Neural crest cell (in vitro differentiated cells): ENCODE measurements at regions not wholly inside any gene's neighbourhood (a gene's known extent, or its start where the extent isn't known, plus 50 kb on each side); places are given as distances from the start of the nearest gene placed in this dataset.

Experiments used
- DNase-seq: peaks from one replicate; pipeline ENCODE4 v3.0.0; 2021; ENCODE audit warnings: low read depth, mixed read lengths, low spot score
- H3K27ac Mint-ChIP-seq: one replicate; pipeline ENCODE4 v1.8.0; 2021; ENCODE audit warnings: mild to moderate bottlenecking, mixed read lengths; ENCODE audit not compliant: unreplicated experiment
- H3K27me3 Mint-ChIP-seq: 2 replicates; pipeline ENCODE4 v1.8.0; 2021; ENCODE audit warnings: low read depth, mild to moderate bottlenecking, mixed read lengths
- H3K36me3 Mint-ChIP-seq: 2 replicates; pipeline ENCODE4 v1.8.0; 2021; ENCODE audit warnings: low read depth, mild to moderate bottlenecking, mixed read lengths
- H3K4me1 Mint-ChIP-seq: 2 replicates; pipeline ENCODE4 v1.8.0; 2021; ENCODE audit warnings: mixed read lengths
- H3K4me3 Mint-ChIP-seq: one replicate; pipeline ENCODE4 v1.8.0; 2021; ENCODE audit warnings: mild to moderate bottlenecking, mixed read lengths
- H3K9me3 Mint-ChIP-seq: 2 replicates; pipeline ENCODE4 v1.8.0; 2021; ENCODE audit warnings: mixed read lengths
- TF ChIP-seq, protein P1 (sequence below): fragments of 200-600 bp; sonication (generic); conservative IDR thresholded peaks from 2 replicates; pipeline ENCODE4 v1.5.0; 2021; ENCODE audit warnings: antibody characterized with exemption, mild to moderate bottlenecking

DNA sequence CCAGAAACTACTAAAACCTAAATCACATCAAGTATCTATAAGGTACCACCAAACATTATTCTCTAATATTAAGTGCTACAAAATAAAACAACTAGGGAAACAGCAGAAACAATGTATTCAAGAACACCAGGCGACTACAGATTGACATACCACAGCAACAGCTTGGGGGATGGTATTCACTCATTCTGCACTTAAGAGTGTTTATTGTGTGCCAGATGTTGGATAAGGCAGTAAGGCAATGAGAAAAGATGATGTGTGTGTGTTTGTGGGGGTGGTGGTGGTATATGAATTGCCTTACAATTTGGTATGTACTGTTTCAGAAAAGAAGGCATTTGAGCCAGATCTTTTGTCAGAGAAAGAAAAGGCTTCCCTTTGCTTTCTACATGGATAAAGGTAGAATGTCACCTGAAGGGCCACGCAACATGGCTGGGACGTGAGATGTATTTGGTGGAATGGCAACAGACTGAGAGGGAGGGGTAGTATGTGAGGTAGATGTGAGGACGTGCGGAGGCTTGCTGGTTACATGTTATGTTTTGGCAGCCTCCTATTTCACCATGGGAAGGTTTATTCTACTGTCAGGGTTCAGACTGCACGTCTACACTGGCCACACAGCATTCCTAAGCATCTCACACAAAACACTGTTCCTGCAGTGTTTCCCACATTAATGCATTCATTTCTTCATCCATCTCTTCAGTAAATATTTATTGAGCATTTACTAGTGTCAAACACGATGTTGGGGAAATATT is 300.7 kb downstream of the KLF12 start:
- no peak for DNase-seq
- Mint-ChIP-seq H3K36me3 (peaks cover under 1% of the 10 kb centered on the region), H3K27ac (no peak overlapping the region), H3K4me1 (peaks cover 27% of the 10 kb centered on the region), H3K27me3 (no peaks in the 10 kb centered on the region), H3K9me3 (no peaks in the 10 kb centered on the region), H3K4me3 (no peak overlapping the region)
- TF ChIP-seq, protein P1, sequence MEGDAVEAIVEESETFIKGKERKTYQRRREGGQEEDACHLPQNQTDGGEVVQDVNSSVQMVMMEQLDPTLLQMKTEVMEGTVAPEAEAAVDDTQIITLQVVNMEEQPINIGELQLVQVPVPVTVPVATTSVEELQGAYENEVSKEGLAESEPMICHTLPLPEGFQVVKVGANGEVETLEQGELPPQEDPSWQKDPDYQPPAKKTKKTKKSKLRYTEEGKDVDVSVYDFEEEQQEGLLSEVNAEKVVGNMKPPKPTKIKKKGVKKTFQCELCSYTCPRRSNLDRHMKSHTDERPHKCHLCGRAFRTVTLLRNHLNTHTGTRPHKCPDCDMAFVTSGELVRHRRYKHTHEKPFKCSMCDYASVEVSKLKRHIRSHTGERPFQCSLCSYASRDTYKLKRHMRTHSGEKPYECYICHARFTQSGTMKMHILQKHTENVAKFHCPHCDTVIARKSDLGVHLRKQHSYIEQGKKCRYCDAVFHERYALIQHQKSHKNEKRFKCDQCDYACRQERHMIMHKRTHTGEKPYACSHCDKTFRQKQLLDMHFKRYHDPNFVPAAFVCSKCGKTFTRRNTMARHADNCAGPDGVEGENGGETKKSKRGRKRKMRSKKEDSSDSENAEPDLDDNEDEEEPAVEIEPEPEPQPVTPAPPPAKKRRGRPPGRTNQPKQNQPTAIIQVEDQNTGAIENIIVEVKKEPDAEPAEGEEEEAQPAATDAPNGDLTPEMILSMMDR, result no peak

DNA sequence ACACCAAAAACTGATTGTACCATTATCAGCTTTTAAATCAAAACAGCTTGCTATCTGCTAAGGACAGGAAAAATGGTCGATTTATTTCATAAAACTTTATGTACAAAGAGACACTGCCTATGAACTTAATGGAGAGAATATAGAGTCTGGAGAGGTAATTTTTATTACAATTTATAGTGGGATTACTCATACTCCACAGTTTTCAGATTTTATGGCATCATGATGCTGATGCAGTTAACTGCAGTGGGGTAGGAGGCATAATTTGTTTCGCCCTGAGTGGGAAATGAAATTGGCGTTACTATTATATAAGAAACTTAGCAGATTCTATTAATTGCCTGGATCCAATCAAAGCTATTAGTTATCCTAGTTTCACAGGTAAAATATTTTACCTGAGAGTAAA is 301.4 kb downstream of the KLF12 start:
- no peak for DNase-seq
- H3K4me1 Mint-ChIP-seq, result peaks cover 28% of the 10 kb centered on the region
- no peak overlapping the region for H3K4me3 Mint-ChIP-seq
- H3K36me3 Mint-ChIP-seq, result peaks cover 2% of the 10 kb centered on the region
- no peaks in the 10 kb centered on the region for H3K9me3 Mint-ChIP-seq
- TF ChIP-seq, protein P1, result no peak
- H3K27me3 Mint-ChIP-seq, result no peaks in the 10 kb centered on the region
- no peak overlapping the region for H3K27ac Mint-ChIP-seq

DNA sequence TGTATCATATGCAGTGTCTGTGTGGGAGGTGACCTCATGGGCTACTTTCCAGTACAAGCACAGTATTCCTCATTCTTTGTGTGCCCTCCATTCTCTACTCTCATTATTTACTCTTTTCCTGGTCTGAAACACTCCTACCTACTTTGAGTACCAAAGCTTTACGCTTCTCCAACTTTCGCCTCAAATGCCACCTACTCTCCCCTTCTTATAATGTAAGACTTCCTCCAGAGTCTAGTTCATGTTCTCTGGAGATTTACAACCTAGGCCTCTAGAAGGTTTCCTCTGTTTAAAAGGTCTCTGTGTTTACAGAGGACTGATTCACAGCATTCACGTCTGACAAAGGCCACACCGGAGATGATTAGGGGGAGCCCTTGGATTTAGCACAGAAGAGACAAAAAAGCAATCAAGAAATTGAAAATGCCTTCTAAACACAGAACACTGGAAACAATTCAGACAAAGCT is 302.0 kb downstream of the KLF12 start:
- peak overlapping the region; percentile 82 for H3K27ac Mint-ChIP-seq

DNA sequence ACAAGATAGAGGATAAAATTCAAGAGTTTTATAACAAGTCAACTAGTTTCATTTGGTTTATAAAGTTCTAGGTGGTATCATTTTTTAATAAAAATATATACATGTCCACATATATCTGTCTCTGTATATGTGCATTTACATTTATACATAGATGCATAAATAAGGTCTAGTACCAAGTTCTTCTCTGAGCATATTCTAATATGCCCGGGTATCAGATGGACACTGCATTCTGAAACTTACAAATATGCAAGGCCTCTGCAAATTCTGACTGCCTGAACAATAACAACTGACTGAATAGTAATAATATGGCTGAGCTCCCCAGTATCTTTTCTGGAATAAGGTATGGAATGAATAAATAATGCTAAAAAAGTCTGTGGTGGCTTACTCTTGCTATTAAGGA is 304.8 kb downstream of the KLF12 start:
- H3K4me1 Mint-ChIP-seq, result peaks cover 25% of the 10 kb centered on the region
- peaks cover 6% of the 10 kb centered on the region for H3K36me3 Mint-ChIP-seq
- H3K9me3 Mint-ChIP-seq, result peaks cover 2% of the 10 kb centered on the region
- TF ChIP-seq, protein P1, result no peak
- no peak overlapping the region for H3K27ac Mint-ChIP-seq
- no peak for DNase-seq
- no peaks in the 10 kb centered on the region for H3K27me3 Mint-ChIP-seq
- H3K4me3 Mint-ChIP-seq, result no peak overlapping the region

More for the DNA sequence above, 302.0 kb downstream of the KLF12 start:
- peaks cover 2% of the 10 kb centered on the region for H3K36me3 Mint-ChIP-seq
- no peaks in the 10 kb centered on the region for H3K9me3 Mint-ChIP-seq
- TF ChIP-seq, protein P1, result no peak
- peaks cover 25% of the 10 kb centered on the region for H3K4me1 Mint-ChIP-seq
- no peaks in the 10 kb centered on the region for H3K27me3 Mint-ChIP-seq
- no peak overlapping the region for H3K4me3 Mint-ChIP-seq
- DNase-seq, result no peak

DNA sequence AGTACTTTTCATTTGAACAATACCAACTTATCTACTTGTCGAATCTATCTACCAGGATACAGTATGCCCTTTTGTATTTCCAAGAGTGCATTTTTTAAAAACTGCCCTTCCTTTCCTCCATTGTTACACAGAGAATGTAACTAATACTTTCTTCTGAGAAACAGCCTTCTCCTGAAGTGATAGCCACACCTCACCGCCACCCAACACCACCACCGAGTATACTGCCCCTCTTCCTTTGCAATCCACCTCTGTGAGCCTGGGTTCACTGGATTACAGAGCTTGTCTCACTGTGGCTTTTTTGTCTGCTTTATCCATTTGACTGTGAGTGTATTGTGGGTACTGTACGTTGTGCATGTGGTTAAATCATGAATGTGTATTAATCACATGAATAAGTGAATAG is 305.4 kb downstream of the KLF12 start:
- no peaks in the 10 kb centered on the region for H3K27me3 Mint-ChIP-seq
- no peak for DNase-seq
- peaks cover 25% of the 10 kb centered on the region for H3K4me1 Mint-ChIP-seq
- H3K27ac Mint-ChIP-seq, result peak overlapping the region; percentile 48
- no peak overlapping the region for H3K4me3 Mint-ChIP-seq
- H3K9me3 Mint-ChIP-seq, result peaks cover 2% of the 10 kb centered on the region
- H3K36me3 Mint-ChIP-seq, result peaks cover 6% of the 10 kb centered on the region
- TF ChIP-seq, protein P1, result no peak
